Motor neuron (in vitro differentiated cells): ENCODE measurements at regions not wholly inside any gene's neighbourhood (a gene's known extent, or its start where the extent isn't known, plus 50 kb on each side); places are given as distances from the start of the nearest gene placed in this dataset.

Source experiments
- ATAC-seq, 8 experiments: fragments of 200-7000 bp; cut with Tn5 transposase; replicated peaks in 6 of 8; 2 replicates each; pipeline ENCODE4 v1.8.0; 2021; ENCODE audit warnings: mild to moderate bottlenecking in 8 of 8, moderate library complexity in 8 of 8
- H3K27ac ChIP-seq, 2 donors: fragments of 250-450 bp; sonication (Bioruptor Pico); 2 replicates each; pipeline ENCODE4 v1.9.0; 2021; ENCODE audit warnings: antibody characterized with exemption in 2 of 2, mild to moderate bottlenecking in 2 of 2, moderate library complexity in 1 of 2
- H3K4me1 ChIP-seq, 2 donors: fragments of 250-450 bp; sonication (Bioruptor Pico); replicated peaks in 1 of 2; 2 replicates each; pipeline ENCODE4 v1.6.1; 2021; ENCODE audit warnings: antibody characterized with exemption in 2 of 2, mild to moderate bottlenecking in 2 of 2, moderate library complexity in 1 of 2
- H3K4me3 ChIP-seq, 5 donors: fragments of 250-450 bp; sonication (Bioruptor Pico); 2 replicates each; pipeline ENCODE4 v1.9.0; 2021; ENCODE audit warnings: antibody characterized with exemption in 5 of 5, mild to moderate bottlenecking in 5 of 5, moderate library complexity in 4 of 5
- WGBS, 10 experiments: fragments of 450-650 bp; shearing (Covaris generic); methylation state at CpG; one replicate each; pipeline ENCODE4 v1.0.0; 2022; 5-methylcytosine and 5-hydroxymethylcytosine counted together
- in situ Hi-C, 9 experiments: fragments of 400-800 bp; cut with MboI; loops; one replicate each; pipeline ENCODE4 v1.15.0; 2021; ENCODE audit warnings: low sequenced_read_pairs in 9 of 9, low pct_unique_long_range_greater_than_20kb in 2 of 9; ENCODE audit not compliant: unreplicated experiment in 9 of 9

GRCh38 chr13:99911965-99912566 lies 59.5 kb downstream of the ZIC5 start:
- ATAC-seq, result no peak
- Histone ChIP-seq H3K27ac (no peak overlapping the region), H3K4me1 (peaks cover 2 to 14% of the 10 kb centered on the region in 2 donors), H3K4me3 (no peak overlapping the region)
- 26 to 73% (median 51%) methylated on average over 3 to 8 of the region's 8 CpGs; no CpG with 5 or more reads in 2 of the 10 experiments for WGBS, 10 experiments
- in situ Hi-C loops, result loop anchor here in 3 of 9 experiments (10.0 to 25.0 kb wide), 5 partner anchors 250 to 603 kb away; no protein-coding TSS in a partner anchor

GRCh38 chr13:99911069-99911964 lies 60.2 kb downstream of the ZIC5 start:
- Histone ChIP-seq H3K4me1 (peaks cover 2 to 14% of the 10 kb centered on the region in 2 donors), H3K27ac (no peak overlapping the region), H3K4me3 (no peak overlapping the region)
- 0 to 93% (median 46%) methylated on average over 1 to 15 of the region's 16 CpGs; no CpG with 5 or more reads in 1 of the 10 experiments for WGBS, 10 experiments
- in situ Hi-C loops, result loop anchor here in 3 of 9 experiments (10.0 to 25.0 kb wide), 5 partner anchors 249 to 603 kb away; no protein-coding TSS in a partner anchor
- ATAC-seq, result no peak

GRCh38 chr13:99909836-99910619 lies 61.5 kb downstream of the ZIC5 start:
- no peak overlapping the region for H3K4me3 ChIP-seq
- 0 to 91% (median 54%) methylated on average over 1 to 4 of the region's 5 CpGs; no CpG with 5 or more reads in 4 of the 10 experiments for WGBS, 10 experiments
- peaks cover 2 to 18% of the 10 kb centered on the region in 2 donors for H3K4me1 ChIP-seq
- in situ Hi-C loops, result loop anchor here in 3 of 9 experiments (10.0 to 25.0 kb wide), 5 partner anchors 248 to 605 kb away; no protein-coding TSS in a partner anchor
- ATAC-seq, result no peak
- no peak overlapping the region for H3K27ac ChIP-seq

GRCh38 chr13:99909097-99909835 lies 62.3 kb downstream of the ZIC5 start:
- Histone ChIP-seq H3K4me3 (no peak overlapping the region), H3K4me1 (peaks cover 2 to 20% of the 10 kb centered on the region in 2 donors), H3K27ac (no peak overlapping the region)
- WGBS, 10 experiments, result 60 to 100% (median 80%) methylated on average over 1 to 2 of the region's 2 CpGs; no CpG with 5 or more reads in 3 of the 10 experiments
- ATAC-seq, result no peak
- in situ Hi-C loops, result loop anchor here in 3 of 9 experiments (25.0 kb wide), 3 partner anchors 247 to 603 kb away; no protein-coding TSS in a partner anchor

GRCh38 chr13:99908140-99908803 lies 63.3 kb downstream of the ZIC5 start:
- in situ Hi-C loops, result loop anchor here in 3 of 9 experiments (25.0 kb wide), 3 partner anchors 246 to 604 kb away; no protein-coding TSS in a partner anchor
- no peak overlapping the region for H3K27ac ChIP-seq
- peak in 7 of 8 experiments; percentile 23 to 89 (median 52) for ATAC-seq

GRCh38 chr13:99907627-99908026 lies 63.9 kb downstream of the ZIC5 start:
- no peak overlapping the region for H3K27ac ChIP-seq
- no peak overlapping the region for H3K4me3 ChIP-seq
- 7 to 97% (median 60%) methylated on average over 1 to 4 of the region's 7 CpGs; no CpG with 5 or more reads in 4 of the 10 experiments for WGBS, 10 experiments
- no peak for ATAC-seq
- peaks cover 2 to 24% of the 10 kb centered on the region in 2 donors for H3K4me1 ChIP-seq
- in situ Hi-C loops, result loop anchor here in 3 of 9 experiments (25.0 kb wide), 3 partner anchors 245 to 605 kb away; no protein-coding TSS in a partner anchor

More at GRCh38 chr13:99908140-99908803, 63.3 kb downstream of the ZIC5 start:
- WGBS, 10 experiments, result 0 to 63% (median 42%) methylated on average over 1 to 5 of the region's 5 CpGs; no CpG with 5 or more reads in 1 of the 10 experiments
- H3K4me3 ChIP-seq, result no peak overlapping the region
- peaks cover 2 to 20% of the 10 kb centered on the region in 2 donors for H3K4me1 ChIP-seq

GRCh38 chr13:99907038-99907437 lies 64.5 kb downstream of the ZIC5 start:
- Histone ChIP-seq H3K4me3 (no peak overlapping the region), H3K4me1 (peaks cover 2 to 24% of the 10 kb centered on the region in 2 donors), H3K27ac (no peak overlapping the region)
- ATAC-seq, result no peak
- 0 to 100% (median 100%) methylated on average over 1 to 2 of the region's 2 CpGs; no CpG with 5 or more reads in 3 of the 10 experiments for WGBS, 10 experiments
- in situ Hi-C loops, result loop anchor here in 3 of 9 experiments (25.0 kb wide), 3 partner anchors 245 to 605 kb away; no protein-coding TSS in a partner anchor

- no peak for ATAC-seq
- Histone ChIP-seq H3K27ac (no peak overlapping the region), H3K4me3 (no peak overlapping the region), H3K4me1 (peaks cover 2 to 19% of the 10 kb centered on the region in 2 donors)
- 0 to 87% (median 69%) methylated on average over 1 to 4 of the region's 4 CpGs; no CpG with 5 or more reads in 4 of the 10 experiments for WGBS, 10 experiments
- in situ Hi-C loops, result loop anchor here in 3 of 9 experiments (25.0 kb wide), 3 partner anchors 244 to 606 kb away; no protein-coding TSS in a partner anchor
These were observed 65.8 kb downstream of the ZIC5 start for GRCh38 chr13:99905814-99906213.

- H3K27ac ChIP-seq, result no peak overlapping the region
These were observed 66.3 kb downstream of the ZIC5 start for GRCh38 chr13:99905224-99905623.

GRCh38 chr13:99903140-99903539 lies 68.4 kb downstream of the ZIC5 start:
- Histone ChIP-seq H3K4me3 (no peak overlapping the region), H3K4me1 (peaks cover 0 to 19% of the 10 kb centered on the region in 2 donors), H3K27ac (no peak overlapping the region)
- ATAC-seq, result no peak
- in situ Hi-C loops, result loop anchor here in 3 of 9 experiments (25.0 kb wide), 3 partner anchors 241 to 609 kb away; no protein-coding TSS in a partner anchor
- WGBS, 10 experiments, result 50 to 100% (median 93%) methylated on average over 2 to 7 of the region's 7 CpGs; no CpG with 5 or more reads in 1 of the 10 experiments

More at GRCh38 chr13:99905224-99905623, 66.3 kb downstream of the ZIC5 start:
- Histone ChIP-seq H3K4me3 (no peak overlapping the region), H3K4me1 (peaks cover 2 to 19% of the 10 kb centered on the region in 2 donors)
- WGBS, 10 experiments, result 20 to 70% (median 40%) methylated on average over 1 to 4 of the region's 5 CpGs; no CpG with 5 or more reads in 3 of the 10 experiments
- no peak for ATAC-seq
- in situ Hi-C loops, result loop anchor here in 3 of 9 experiments (25.0 kb wide), 3 partner anchors 243 to 607 kb away; no protein-coding TSS in a partner anchor

GRCh38 chr13:99902657-99903056 lies 68.9 kb downstream of the ZIC5 start:
- in situ Hi-C loops, result loop anchor here in 3 of 9 experiments (25.0 kb wide), 3 partner anchors 240 to 610 kb away; no protein-coding TSS in a partner anchor
- no peak overlapping the region for H3K27ac ChIP-seq
- WGBS, 10 experiments, result 7 to 86% (median 53%) methylated on average over 1 to 4 of the region's 4 CpGs; no CpG with 5 or more reads in 1 of the 10 experiments
- H3K4me1 ChIP-seq, result peaks cover 0 to 16% of the 10 kb centered on the region in 2 donors
- no peak overlapping the region for H3K4me3 ChIP-seq
- ATAC-seq, result no peak
